Endodermal cell (in vitro differentiated cells): ENCODE measurements at regions not wholly inside any gene's neighbourhood (a gene's known extent, or its start where the extent isn't known, plus 50 kb on each side); places are given as distances from the start of the nearest gene placed in this dataset.

Experiments used
- DNase-seq: peaks from one replicate; pipeline ENCODE4 v3.0.0-alpha.2; 2017
- H3K27ac ChIP-seq: 2 replicates; pipeline ENCODE4 v1.5.1; 2013; ENCODE audit warnings: mild to moderate bottlenecking, low read depth, low read length, moderate library complexity
- H3K27me3 ChIP-seq: 2 replicates; pipeline ENCODE4 v1.6.1; 2013; ENCODE audit warnings: mild to moderate bottlenecking, low read length, moderate library complexity; ENCODE audit not compliant: insufficient read depth, control insufficient read depth, poor library complexity, severe bottlenecking
- H3K36me3 ChIP-seq: 2 replicates; pipeline ENCODE4 v1.7.0; 2013; ENCODE audit warnings: mild to moderate bottlenecking, low read length, moderate library complexity; ENCODE audit not compliant: control insufficient read depth, insufficient read depth
- H3K4me1 ChIP-seq: one replicate; pipeline ENCODE4 v1.7.0; 2013; ENCODE audit warnings: low read length; ENCODE audit not compliant: control insufficient read depth, insufficient read depth
- H3K4me3 ChIP-seq: 2 replicates; pipeline ENCODE4 v1.5.1; 2013; ENCODE audit warnings: mild to moderate bottlenecking, low read length, moderate library complexity
- H3K9ac ChIP-seq: 2 replicates; pipeline ENCODE4 v1.6.1; 2013; ENCODE audit warnings: mild to moderate bottlenecking, low read length, moderate library complexity; ENCODE audit not compliant: poor library complexity, severe bottlenecking; ENCODE audit errors: extremely low read depth
- H3K9me3 ChIP-seq: 2 replicates; pipeline ENCODE4 v1.6.1; 2013; ENCODE audit warnings: mild to moderate bottlenecking, low read length, moderate library complexity; ENCODE audit not compliant: control insufficient read depth
- H3K27ac Mint-ChIP-seq: 2 replicates; pipeline ENCODE4 v1.8.0; 2020; ENCODE audit warnings: mixed read lengths
- H3K27me3 Mint-ChIP-seq: 2 replicates; pipeline ENCODE4 v1.8.0; 2021; ENCODE audit warnings: mild to moderate bottlenecking, mixed read lengths; ENCODE audit not compliant: insufficient read depth
- H3K36me3 Mint-ChIP-seq: 2 replicates; pipeline ENCODE4 v1.8.0; 2020; ENCODE audit warnings: low read depth, mixed read lengths
- H3K4me1 Mint-ChIP-seq: 2 replicates; pipeline ENCODE4 v1.8.0; 2020; ENCODE audit warnings: mixed read lengths
- H3K4me3 Mint-ChIP-seq: 2 replicates; pipeline ENCODE4 v1.8.0; 2020; ENCODE audit warnings: mild to moderate bottlenecking, moderate library complexity, mixed read lengths
- H3K9me3 Mint-ChIP-seq: 2 replicates; pipeline ENCODE4 v1.8.0; 2020; ENCODE audit warnings: mild to moderate bottlenecking, mixed read lengths
- CTCF ChIP-seq: fragments of 200-600 bp; sonication (generic); conservative IDR thresholded peaks from 2 replicates; pipeline ENCODE4 v1.5.0; 2021; ENCODE audit warnings: antibody characterized with exemption, mild to moderate bottlenecking
- WGBS, 2 experiments: methylation state at CpG; one replicate each; pipeline versions ENCODE4 v1.1.5 to v1.1.7; 2013; ENCODE audit warnings: missing lambda C conversion rate in 2 of 2, mixed read lengths in 1 of 2; ENCODE audit not compliant: insufficient coverage in 1 of 2, insufficient read length in 1 of 2; 5-methylcytosine and 5-hydroxymethylcytosine counted together

GRCh38 chr5:124661317-124662141, 84.9 kb downstream of the ZNF608 start:
- TF ChIP-seq CTCF = no peak
- Mint-ChIP-seq H3K36me3 (peaks cover 19% of the 10 kb centered on the region), H3K4me1 (peaks cover 78% of the 10 kb centered on the region), H3K4me3 (peak overlapping the region; percentile 36), H3K27me3 (no peaks in the 10 kb centered on the region), H3K27ac (peak overlapping the region; percentile 79), H3K9me3 (no peaks in the 10 kb centered on the region)
- peak overlapping the region; percentile 95 for H3K27ac ChIP-seq
- WGBS, 2 experiments = 16 to 20% methylated on average over 5 to 7 of the region's 7 CpGs
- peaks cover 51% of the 10 kb centered on the region for H3K4me1 ChIP-seq
- no peaks in the 10 kb centered on the region for H3K27me3 ChIP-seq
- peak overlapping the region; percentile 72 for H3K4me3 ChIP-seq
- peak overlapping the region; percentile 36 for H3K9ac ChIP-seq
- H3K9me3 ChIP-seq = no peaks in the 10 kb centered on the region
- peak; percentile 83 for DNase-seq
- H3K36me3 ChIP-seq = peaks cover 27% of the 10 kb centered on the region

- Histone ChIP-seq H3K27me3 (no peaks in the 10 kb centered on the region), H3K4me3 (peak overlapping the region; percentile 72), H3K27ac (peak overlapping the region; percentile 95), H3K9me3 (no peaks in the 10 kb centered on the region), H3K4me1 (peaks cover 55% of the 10 kb centered on the region), H3K9ac (peak overlapping the region; percentile 4), H3K36me3 (peaks cover 17% of the 10 kb centered on the region)
- peaks cover 11% of the 10 kb centered on the region for H3K36me3 Mint-ChIP-seq
- peak; percentile 70 for DNase-seq
- no peaks in the 10 kb centered on the region for H3K9me3 Mint-ChIP-seq
- WGBS, 2 experiments = 57 to 69% methylated on average over 3 to 6 of the region's 6 CpGs
- H3K4me1 Mint-ChIP-seq = peaks cover 68% of the 10 kb centered on the region
- no peaks in the 10 kb centered on the region for H3K27me3 Mint-ChIP-seq
- H3K27ac Mint-ChIP-seq = peak overlapping the region; percentile 79
- TF ChIP-seq CTCF = peak; percentile 54
- peak overlapping the region; percentile 36 for H3K4me3 Mint-ChIP-seq
Measured at GRCh38 chr5:124660229-124661093, 86.0 kb downstream of the ZNF608 start.

- no peaks in the 10 kb centered on the region for H3K9me3 Mint-ChIP-seq
- 82% methylated on average over 3 to 4 of the region's 4 CpGs for WGBS, 2 experiments
- Histone ChIP-seq H3K9ac (no peak overlapping the region), H3K9me3 (no peaks in the 10 kb centered on the region), H3K36me3 (peaks cover 17% of the 10 kb centered on the region), H3K27ac (no peak overlapping the region), H3K4me3 (no peak overlapping the region), H3K4me1 (peaks cover 51% of the 10 kb centered on the region), H3K27me3 (no peaks in the 10 kb centered on the region)
- TF ChIP-seq CTCF = no peak
- peak overlapping the region; percentile 52 for H3K27ac Mint-ChIP-seq
- no peak overlapping the region for H3K4me3 Mint-ChIP-seq
- H3K36me3 Mint-ChIP-seq = peaks cover 8% of the 10 kb centered on the region
- H3K27me3 Mint-ChIP-seq = no peaks in the 10 kb centered on the region
- peaks cover 68% of the 10 kb centered on the region for H3K4me1 Mint-ChIP-seq
- no peak for DNase-seq
Measured at GRCh38 chr5:124659798-124660197, 86.6 kb downstream of the ZNF608 start.
